SU-DHL-6 (cell line): ENCODE measurements at regions not wholly inside any gene's neighbourhood (a gene's known extent, or its start where the extent isn't known, plus 50 kb on each side); places are given as distances from the start of the nearest gene placed in this dataset.

Experiments
- EZH2phosphoT487 ChIP-seq: fragments of 200-600 bp; sonication (generic), shearing (Covaris generic); conservative IDR thresholded peaks from 2 replicates; pipeline ENCODE4 v1.6.1; 2018; ENCODE audit warnings: mild to moderate bottlenecking, antibody characterized with exemption, low read length, moderate library complexity, mixed read lengths
- TF ChIP-seq, protein P1 (sequence below): fragments of 200-600 bp; sonication (generic); IDR thresholded peaks from one replicate; pipeline ENCODE4 v1.5.1; 2017; ENCODE audit warnings: antibody characterized with exemption, mild to moderate bottlenecking, low read length, moderate library complexity; ENCODE audit not compliant: insufficient read depth, poor library complexity, severe bottlenecking

DNA sequence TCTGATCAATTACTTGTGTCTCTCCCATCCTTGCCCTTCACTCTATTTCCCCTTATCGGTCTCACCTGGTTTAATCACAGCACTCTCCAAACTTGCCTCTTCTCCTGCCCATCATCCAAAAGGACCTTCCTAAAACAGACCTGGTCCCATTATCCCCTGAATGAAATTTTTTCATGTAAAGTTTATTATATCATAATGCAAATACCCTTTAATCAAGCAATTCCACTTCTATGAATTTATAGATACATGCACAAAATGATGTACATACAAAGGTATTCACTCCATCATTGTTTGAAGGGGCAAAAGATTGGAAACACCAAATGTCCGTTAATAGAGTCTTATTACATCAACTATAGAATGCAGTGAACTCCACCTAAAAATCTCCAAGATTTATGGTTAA lies 88.1 kb upstream of the PKDCC start:
- TF ChIP-seq, protein P1, sequence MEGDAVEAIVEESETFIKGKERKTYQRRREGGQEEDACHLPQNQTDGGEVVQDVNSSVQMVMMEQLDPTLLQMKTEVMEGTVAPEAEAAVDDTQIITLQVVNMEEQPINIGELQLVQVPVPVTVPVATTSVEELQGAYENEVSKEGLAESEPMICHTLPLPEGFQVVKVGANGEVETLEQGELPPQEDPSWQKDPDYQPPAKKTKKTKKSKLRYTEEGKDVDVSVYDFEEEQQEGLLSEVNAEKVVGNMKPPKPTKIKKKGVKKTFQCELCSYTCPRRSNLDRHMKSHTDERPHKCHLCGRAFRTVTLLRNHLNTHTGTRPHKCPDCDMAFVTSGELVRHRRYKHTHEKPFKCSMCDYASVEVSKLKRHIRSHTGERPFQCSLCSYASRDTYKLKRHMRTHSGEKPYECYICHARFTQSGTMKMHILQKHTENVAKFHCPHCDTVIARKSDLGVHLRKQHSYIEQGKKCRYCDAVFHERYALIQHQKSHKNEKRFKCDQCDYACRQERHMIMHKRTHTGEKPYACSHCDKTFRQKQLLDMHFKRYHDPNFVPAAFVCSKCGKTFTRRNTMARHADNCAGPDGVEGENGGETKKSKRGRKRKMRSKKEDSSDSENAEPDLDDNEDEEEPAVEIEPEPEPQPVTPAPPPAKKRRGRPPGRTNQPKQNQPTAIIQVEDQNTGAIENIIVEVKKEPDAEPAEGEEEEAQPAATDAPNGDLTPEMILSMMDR = no peak
- TF ChIP-seq EZH2phosphoT487 = no peak
